ENCODE measurements at regions not wholly inside any gene's neighbourhood (a gene's known extent, or its start where the extent isn't known, plus 50 kb on each side); places are given as distances from the start of the nearest gene placed in this dataset.

DNA sequence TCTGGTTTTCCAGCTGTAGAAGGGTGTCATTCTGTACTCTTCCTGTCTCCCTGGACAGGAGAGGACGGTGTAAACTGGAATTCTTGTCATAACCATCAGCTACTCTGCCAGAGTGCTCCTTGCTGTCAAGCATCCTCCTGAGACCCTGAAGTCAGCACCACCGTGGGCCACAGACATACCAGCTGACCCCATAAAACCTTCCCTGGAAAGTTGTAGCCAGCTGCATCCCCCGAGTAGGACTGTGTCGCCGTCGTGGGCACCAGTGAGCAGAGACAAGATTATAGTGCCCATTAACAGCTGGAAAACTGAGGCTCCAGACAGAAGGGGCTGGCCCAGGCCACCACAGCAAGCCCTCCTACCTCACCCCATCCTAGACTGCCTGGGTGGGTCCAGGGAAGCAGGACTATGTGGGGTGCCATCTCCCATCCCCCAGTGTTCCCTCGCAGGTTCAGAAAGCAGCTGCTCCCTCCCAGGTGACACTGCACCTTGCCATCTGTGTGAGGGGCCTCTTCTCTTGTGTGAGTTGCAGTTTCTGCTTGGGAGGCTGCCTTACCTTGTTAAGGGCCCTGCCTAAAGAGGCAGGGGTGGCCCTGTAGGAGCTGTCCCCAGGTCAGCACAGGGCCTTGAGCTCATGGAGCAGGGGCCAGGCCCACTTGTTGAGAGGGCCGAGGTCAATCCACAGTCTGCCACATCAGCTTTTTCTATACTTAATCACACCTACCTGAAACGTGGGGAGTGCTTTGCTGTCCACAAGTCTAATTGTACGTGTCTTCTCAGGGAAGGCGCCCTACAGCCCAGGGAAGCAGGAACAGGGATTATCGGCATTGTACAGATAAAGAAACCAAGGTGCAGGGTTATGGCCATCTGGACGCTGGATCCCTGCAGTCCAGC is 191.9 kb upstream of the LINGO1 start:
- Histone ChIP-seq H3K4me3 (no peak overlapping the region), H3K27me3 (peaks cover 17% of the 10 kb centered on the region), H3K36me3 (no peaks in the 10 kb centered on the region), H3K9me3 (no peaks in the 10 kb centered on the region)
- no peak for DNase-seq

DNA sequence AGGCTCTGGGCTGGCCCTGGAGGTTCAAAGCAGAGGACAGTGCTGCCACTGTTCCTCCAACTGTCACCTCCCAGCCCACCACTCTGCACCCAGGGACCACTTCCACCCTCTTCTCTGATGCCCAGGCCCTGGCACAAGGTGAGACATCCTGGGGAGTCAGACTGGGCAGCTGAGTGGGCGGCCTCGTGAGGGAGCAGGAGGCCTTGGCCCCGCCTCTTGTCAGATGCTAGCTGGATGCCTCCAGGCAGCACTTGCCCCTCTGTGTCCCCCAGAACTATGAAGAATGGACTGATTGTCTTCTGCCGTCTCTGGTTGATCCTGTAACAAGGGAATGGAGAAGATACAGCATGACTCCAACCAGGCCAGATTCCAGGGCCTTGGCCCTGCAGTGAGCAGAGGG is 191.0 kb upstream of the LINGO1 start:
- no peaks in the 10 kb centered on the region for H3K9me3 ChIP-seq
- H3K27me3 ChIP-seq = peaks cover 19% of the 10 kb centered on the region
- H3K36me3 ChIP-seq = no peaks in the 10 kb centered on the region
- DNase-seq = no peak
- no peak overlapping the region for H3K4me3 ChIP-seq

DNA sequence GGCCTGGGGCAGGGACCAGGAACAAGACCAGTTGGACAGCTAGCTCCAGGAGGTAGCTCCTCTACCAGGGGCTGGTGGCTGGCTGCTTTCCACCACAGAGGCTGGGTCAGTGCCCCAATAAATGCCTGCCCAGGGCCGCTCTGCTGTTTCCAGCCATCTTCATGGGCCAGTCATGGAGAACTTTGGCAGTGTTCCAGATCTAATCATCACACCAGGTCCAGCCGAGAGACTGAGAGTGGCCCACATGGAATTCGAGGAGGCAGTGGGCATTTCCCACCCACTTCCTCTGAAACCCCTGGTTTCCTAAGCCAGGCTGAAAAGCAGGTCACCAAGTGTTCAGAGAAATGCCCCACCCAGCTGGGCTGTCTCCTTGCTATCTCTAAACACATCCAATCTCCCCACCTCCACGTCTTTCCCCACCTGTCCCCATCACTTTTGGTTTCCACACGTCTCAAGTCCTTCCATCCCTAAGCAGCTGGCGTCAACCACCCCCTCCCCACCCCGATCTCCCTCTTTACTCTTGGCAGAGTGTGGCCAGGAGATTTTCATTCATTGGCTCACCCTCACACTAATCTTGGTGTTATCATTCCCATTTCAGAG is 190.0 kb upstream of the LINGO1 start:
- H3K9me3 ChIP-seq = no peaks in the 10 kb centered on the region
- no peak for DNase-seq
- peaks cover 25% of the 10 kb centered on the region for H3K27me3 ChIP-seq
- H3K36me3 ChIP-seq = no peaks in the 10 kb centered on the region
- no peak overlapping the region for H3K4me3 ChIP-seq

GRCh38 chr15:77821959-77822256 is 189.2 kb upstream of the LINGO1 start:
- Histone ChIP-seq H3K9me3 (no peaks in the 10 kb centered on the region), H3K27me3 (peaks cover 25% of the 10 kb centered on the region), H3K4me3 (no peak overlapping the region), H3K36me3 (no peaks in the 10 kb centered on the region)
- DNase-seq = no peak

- Histone ChIP-seq H3K9me3 (no peaks in the 10 kb centered on the region), H3K4me3 (no peak overlapping the region), H3K27me3 (peaks cover 25% of the 10 kb centered on the region), H3K36me3 (no peaks in the 10 kb centered on the region)
- peak; percentile 56 for DNase-seq
These were observed 188.7 kb upstream of the LINGO1 start for GRCh38 chr15:77821188-77821958.

GRCh38 chr15:77819851-77820728 is 187.4 kb upstream of the LINGO1 start:
- H3K9me3 ChIP-seq = no peaks in the 10 kb centered on the region
- H3K36me3 ChIP-seq = no peaks in the 10 kb centered on the region
- peak overlapping the region; percentile 25; the same call in 1 of the 2 replicates for H3K4me3 ChIP-seq
- H3K27me3 ChIP-seq = peaks cover 25% of the 10 kb centered on the region
- peak; percentile 64 for DNase-seq

- no peaks in the 10 kb centered on the region for H3K9me3 ChIP-seq
- H3K27me3 ChIP-seq = peaks cover 25% of the 10 kb centered on the region
- H3K36me3 ChIP-seq = no peaks in the 10 kb centered on the region
- peak; percentile 18 for DNase-seq
- H3K4me3 ChIP-seq = peak overlapping the region; percentile 36
These were observed 186.5 kb upstream of the LINGO1 start for GRCh38 chr15:77819048-77819850.

DNA sequence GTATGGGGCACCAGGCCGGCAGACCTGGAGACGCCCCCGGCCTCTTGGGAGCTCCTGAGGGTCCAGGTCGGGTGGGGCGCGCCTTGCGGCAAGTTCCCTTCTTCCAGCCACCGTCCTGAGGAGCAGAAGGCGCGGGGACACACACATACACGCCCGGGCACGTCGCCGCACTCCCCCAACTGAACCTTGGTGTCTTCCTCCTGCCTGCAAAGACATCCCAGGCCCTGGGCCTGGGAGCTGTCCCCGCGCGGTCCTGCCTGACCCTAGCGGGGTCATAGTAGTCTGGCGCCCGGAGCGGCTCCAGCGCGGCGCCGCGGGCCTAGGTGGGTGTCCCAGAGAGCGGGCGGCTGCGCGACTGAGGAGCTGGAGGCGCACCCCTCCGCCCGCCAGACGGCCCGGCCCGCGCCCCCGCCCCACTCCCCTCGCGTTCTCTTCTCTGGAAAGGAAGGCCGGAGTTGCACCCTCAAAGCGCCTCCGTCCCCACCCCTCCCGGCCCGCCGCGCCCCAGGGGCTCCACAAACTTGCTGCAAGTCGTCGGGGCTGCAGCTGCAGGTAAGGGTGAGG is 185.9 kb upstream of the LINGO1 start:
- Histone ChIP-seq H3K4me3 (no peak overlapping the region), H3K9me3 (no peaks in the 10 kb centered on the region), H3K27me3 (peaks cover 25% of the 10 kb centered on the region), H3K36me3 (no peaks in the 10 kb centered on the region)
- no peak for DNase-seq

GRCh38 chr15:77817434-77817833 is 184.7 kb upstream of the LINGO1 start:
- no peaks in the 10 kb centered on the region for H3K9me3 ChIP-seq
- H3K27me3 ChIP-seq = peaks cover 25% of the 10 kb centered on the region
- no peaks in the 10 kb centered on the region for H3K36me3 ChIP-seq
- no peak overlapping the region for H3K4me3 ChIP-seq
- no peak for DNase-seq

GRCh38 chr15:77816983-77817382 is 184.3 kb upstream of the LINGO1 start:
- Histone ChIP-seq H3K36me3 (no peaks in the 10 kb centered on the region), H3K9me3 (no peaks in the 10 kb centered on the region), H3K4me3 (no peak overlapping the region), H3K27me3 (peaks cover 25% of the 10 kb centered on the region)
- DNase-seq = no peak

DNA sequence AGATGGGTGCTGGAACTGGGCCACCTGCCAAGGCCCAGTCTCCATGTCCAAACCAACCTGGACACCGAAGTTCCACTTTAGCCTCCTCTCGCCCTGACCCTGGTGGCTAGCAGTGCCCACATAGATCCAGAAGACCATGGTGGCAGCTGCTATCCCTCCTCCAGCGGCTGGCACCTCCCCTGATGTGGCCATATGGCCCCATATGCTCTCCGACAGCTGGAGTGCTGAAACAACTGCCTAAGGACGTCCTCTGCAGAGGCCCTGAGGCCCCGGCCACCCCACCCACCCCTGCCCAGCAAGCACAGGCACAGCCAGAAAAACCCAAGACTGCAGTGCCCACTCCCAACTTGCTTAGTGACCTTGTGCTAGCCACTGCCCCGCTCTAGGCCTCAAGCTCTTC is 182.3 kb upstream of the LINGO1 start:
- H3K27me3 ChIP-seq = peaks cover 11% of the 10 kb centered on the region
- no peak for DNase-seq
- no peaks in the 10 kb centered on the region for H3K9me3 ChIP-seq
- H3K36me3 ChIP-seq = no peaks in the 10 kb centered on the region
- no peak overlapping the region for H3K4me3 ChIP-seq

DNA sequence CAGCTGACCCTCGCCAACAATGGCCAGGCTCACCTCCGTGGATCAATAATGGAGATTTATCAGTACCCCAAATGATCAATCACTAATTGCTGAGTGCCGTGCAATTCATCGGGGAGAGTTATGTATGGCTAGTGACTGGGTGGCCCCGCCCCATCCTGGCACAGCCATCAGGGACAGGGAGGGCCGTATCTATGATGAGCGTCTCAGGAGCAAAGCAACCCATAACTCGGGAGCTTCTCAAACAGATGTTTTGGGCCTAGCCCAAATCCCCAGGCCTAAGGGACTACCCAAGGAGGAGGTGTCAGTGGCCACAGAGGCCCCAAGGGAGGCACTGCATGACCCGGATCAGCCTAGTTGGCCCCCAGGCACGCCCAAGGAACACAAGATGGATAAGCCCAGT is 180.0 kb upstream of the LINGO1 start:
- no peak for DNase-seq

DNA sequence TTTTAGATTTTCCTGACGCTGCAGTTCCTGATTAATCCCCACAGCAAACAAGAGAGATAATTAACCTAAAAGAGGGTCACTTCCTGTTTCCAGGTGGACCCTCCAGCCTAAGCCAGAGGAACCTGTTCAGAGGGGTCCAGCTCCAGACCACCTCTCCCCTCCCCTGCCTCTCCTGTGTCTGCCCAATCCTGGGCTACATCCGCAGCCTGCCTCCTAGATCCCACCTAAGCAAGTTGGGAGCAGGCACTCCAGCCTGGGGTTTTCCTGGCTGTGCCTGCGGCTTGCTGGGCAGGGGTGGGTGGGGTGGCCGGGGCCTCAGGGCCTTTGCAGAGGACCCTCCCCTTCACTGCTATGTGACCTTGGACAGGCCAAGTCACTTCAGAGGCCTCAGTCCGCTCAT is 178.6 kb upstream of the LINGO1 start:
- Histone ChIP-seq H3K4me3 (no peak overlapping the region), H3K27me3 (no peaks in the 10 kb centered on the region), H3K9me3 (no peaks in the 10 kb centered on the region), H3K36me3 (no peaks in the 10 kb centered on the region)
- no peak for DNase-seq

More for the DNA sequence above, 180.0 kb upstream of the LINGO1 start:
- no peaks in the 10 kb centered on the region for H3K9me3 ChIP-seq
- H3K36me3 ChIP-seq = no peaks in the 10 kb centered on the region
- H3K27me3 ChIP-seq = no peaks in the 10 kb centered on the region
- H3K4me3 ChIP-seq = no peak overlapping the region

DNA sequence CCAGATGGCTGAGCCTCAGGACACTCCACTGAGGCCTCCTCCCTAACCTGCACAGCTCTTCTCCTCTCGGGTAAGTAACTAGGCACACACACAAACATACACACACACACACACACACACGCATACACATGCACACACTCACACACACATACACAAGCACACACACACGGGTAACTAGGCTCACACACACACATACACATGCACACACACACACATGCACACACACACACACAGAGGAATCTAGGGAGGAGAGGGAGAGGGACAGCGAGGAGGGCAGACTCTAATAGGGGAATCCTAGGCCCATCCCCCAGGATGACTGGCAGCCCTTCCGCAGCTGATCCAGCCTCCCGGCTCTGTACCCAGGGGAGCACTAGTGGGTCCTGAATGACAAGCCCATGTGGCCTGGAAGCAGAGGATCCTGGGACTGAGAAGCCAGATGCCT is 177.4 kb upstream of the LINGO1 start:
- Histone ChIP-seq H3K27me3 (no peaks in the 10 kb centered on the region), H3K4me3 (no peak overlapping the region), H3K9me3 (no peaks in the 10 kb centered on the region), H3K36me3 (no peaks in the 10 kb centered on the region)
- DNase-seq = no peak

- H3K9me3 ChIP-seq = no peaks in the 10 kb centered on the region
- H3K4me3 ChIP-seq = no peak overlapping the region
- H3K36me3 ChIP-seq = no peaks in the 10 kb centered on the region
- no peak for DNase-seq
- no peaks in the 10 kb centered on the region for H3K27me3 ChIP-seq
These were observed 176.0 kb upstream of the LINGO1 start for GRCh38 chr15:77808581-77809177.

Data from MG63 (cell line).